Daoy (cell line): ENCODE measurements at regions not wholly inside any gene's neighbourhood (a gene's known extent, or its start where the extent isn't known, plus 50 kb on each side); places are given as distances from the start of the nearest gene placed in this dataset.
"Not testable (repeated sequence)": the region's sequence is repeated elsewhere in the genome, so short reads cannot be mapped to it uniquely, and the experiment has no call there.

ENCODE experiments used
- DNase-seq: peaks from one replicate; pipeline ENCODE4 v3.0.0-alpha.2; 2015; ENCODE audit warnings: low read depth

DNA sequence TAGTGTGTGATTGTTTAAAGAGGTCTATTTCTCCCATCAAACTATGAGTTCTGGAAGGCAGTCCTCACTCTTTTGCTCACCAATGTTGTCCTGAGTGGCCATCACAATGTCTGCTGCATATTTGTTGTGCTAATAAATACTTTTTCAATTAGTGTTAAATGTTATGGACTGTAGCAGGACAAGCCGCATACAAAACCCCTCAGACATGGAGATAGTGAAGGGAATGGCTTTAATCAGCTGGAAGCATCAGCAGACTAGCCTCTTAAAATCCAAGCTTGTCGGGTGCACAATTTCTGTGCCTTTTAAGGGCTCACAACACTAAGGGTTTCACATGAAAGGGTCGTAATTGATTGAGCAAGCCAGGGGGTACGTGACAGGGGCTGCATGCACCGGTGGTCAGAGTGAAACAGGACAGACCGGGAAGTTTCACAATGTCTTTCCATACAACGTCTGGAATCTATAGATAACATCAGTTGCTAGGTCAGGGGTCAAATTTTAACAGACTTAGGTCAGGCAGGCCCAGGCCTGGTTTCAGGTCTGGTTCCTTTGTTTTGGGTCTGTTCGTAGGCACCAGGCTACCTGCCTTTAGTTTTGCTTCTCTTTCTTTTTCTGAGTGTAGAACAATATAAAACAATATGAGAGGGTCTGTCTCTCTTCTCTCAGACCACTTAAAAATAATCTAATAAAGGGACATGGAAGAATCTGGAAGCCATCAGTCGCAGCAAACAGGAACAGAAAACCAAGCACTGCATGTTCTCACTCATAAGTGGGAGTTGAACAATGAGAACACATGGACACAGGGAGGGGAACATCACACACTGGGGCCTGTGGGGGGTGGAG is 327.6 kb upstream of the HTR1E start:
- no peak for DNase-seq

- DNase-seq: not testable (repeated sequence)
These were observed 334.0 kb upstream of the HTR1E start for GRCh38 chr6:86603364-86603763.

DNA sequence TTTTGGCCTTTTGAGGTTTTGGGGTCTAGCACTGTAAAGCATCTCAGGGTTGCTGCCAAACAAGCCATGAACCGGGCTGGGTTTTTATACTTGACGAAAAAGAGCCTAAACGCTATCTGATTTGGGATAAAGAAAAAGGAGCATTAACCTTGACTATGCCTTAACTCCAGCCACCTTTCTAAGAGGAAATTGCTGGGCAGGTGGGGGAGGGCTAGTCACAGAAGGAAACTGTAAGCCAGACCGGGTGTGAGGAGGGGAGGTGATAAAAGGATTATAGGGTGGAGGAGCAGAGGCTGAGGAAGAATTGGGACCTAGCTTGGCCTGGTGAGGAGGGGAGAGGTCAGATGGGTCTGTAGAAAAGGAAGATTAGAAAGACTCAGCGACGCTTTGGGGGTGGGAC is 335.2 kb upstream of the HTR1E start:
- DNase-seq: not testable (repeated sequence)

GRCh38 chr6:86598969-86599368 is 338.4 kb upstream of the HTR1E start:
- DNase-seq: not testable (repeated sequence)

DNA sequence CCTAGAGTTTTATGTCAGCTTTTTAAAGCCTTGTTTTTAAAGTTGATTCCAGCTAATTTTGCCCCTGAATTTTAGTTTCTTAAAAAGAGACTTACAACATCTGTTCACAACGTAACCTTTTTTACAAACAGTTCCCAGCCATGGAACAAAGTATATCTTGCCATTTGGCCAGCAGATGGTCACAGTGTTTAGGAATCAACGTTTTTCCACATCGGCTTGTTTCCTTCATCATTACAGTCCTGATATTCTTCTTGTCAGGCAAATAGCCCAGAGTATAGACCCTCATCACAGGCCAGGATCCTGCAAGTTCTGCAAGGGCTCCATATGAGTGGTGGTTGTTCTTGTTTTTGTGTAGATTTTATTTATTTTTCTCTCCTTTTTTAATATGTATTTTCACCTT is 341.7 kb upstream of the HTR1E start:
- no peak for DNase-seq

DNA sequence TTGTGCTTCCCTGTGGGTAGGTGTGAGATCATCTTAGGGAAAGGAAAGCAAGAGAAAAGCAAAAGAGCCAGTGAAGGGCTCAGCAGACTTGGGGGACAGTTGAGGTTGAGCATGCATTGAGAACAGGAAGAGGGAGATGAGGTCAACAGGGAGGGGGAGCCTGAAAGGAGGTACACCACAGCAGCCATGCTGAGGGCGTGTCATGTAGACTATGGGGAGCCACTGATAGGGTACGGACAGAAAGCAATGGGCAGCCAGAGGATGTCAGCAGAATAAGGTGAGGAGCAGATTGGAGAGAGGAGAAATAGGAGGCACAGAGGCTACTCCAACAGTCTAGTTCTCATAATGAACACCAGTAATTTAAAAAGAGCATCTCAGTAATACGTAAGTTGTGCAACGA is 351.1 kb upstream of the HTR1E start:
- no peak for DNase-seq

DNA sequence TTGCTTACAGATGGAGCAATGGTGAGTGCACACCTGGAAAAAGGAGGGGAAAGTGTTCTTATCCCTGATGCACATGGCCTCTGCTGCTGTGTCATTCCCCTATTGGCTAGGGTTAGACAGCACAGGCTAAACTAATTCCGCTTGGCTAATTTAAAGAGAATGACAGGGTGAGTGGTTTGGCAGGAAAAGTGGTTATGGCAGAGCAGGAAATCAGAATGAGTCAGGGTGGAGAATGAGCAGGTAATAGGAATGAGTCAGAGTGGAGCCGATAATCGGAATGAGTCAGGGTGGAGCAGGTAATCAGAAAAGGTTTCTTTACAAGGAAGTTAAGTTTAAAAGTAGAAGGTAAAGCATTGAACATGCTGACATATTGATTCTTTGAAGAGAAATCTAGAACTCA is 355.5 kb upstream of the HTR1E start:
- DNase-seq: no peak

- no peak for DNase-seq
These were observed 374.1 kb upstream of the HTR1E start for GRCh38 chr6:86563197-86563596.

DNA sequence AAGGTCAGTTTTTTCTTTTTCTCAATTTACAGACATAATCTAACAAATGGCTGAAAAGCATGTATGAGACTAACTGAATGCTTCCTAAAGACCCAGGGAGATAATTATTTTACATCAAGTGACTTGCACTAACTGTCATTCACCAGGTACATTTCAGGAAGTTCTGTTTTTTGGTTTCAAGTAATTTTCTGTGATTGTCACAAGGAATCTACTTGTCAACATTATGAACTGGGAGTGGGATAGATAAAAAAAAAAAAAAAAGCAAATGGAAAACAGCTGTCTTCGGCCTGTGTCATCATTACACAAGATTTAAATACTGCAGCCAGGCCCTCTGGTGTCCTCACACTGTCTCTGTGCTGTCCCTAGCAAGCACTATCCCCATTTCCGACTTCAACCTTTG is 379.0 kb upstream of the HTR1E start:
- DNase-seq: no peak

DNA sequence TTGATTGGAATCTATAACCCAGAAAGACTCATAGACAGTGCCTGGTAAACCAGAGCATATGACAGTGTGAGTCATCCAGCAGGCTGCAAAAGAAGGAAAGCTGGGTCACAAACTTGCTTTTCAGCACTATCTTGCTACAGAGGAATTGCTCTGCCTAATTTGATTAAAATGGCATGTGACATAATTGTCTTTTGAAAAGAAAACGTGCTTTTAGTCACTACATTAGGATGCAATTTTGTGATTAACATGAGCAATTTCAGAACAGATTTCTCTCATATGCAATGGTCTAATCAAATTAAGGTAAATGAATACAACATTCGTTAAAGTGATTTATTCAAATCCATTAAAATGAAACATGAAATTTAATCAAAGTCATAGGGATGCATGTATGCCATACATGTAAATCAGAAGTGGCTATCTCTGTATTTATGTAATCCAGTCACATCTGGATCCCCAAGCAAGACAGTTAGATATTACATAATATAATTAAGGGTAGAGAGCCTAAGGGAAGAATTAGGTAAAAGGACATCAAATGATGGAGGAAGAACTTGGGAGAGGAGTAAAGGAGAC is 400.0 kb upstream of the HTR1E start:
- DNase-seq: no peak

DNA sequence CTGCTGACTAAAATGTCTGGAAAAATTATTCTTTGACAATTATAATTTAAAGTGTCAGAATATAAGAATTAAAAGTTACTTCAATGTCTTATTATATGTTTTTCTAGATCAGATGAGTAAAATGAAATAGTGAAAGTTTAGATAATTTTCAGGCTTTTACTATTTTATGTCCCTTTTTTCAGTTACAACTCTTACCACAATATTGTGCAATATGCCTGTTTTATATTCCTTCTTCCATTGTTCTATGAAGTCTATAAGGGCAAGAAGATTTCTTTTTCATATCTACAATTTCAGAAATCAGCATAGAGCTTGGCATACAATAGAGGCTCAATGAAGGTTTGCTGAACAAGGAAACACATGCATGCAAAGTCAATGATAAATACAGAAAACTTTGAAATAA is 401.2 kb upstream of the HTR1E start:
- DNase-seq: no peak

DNA sequence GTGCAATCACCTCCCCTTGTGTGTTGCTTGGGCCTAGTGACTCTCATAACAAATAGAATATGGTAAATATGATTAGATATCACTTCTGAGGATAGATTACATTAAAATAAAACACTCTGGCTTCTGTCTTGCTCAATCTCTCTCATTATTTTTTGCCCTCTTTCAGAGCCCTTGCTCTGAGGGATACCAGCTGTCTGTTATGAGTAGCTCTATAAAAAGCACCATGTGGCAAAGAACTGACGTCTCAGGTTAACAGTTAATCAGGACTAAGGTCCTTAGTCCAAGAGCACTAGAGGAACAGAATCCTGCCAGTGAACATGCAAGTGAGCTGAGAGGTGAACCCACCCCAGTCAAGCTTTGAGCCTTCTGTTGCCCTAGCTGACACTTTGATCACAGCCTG is 402.2 kb upstream of the HTR1E start:
- no peak for DNase-seq

DNA sequence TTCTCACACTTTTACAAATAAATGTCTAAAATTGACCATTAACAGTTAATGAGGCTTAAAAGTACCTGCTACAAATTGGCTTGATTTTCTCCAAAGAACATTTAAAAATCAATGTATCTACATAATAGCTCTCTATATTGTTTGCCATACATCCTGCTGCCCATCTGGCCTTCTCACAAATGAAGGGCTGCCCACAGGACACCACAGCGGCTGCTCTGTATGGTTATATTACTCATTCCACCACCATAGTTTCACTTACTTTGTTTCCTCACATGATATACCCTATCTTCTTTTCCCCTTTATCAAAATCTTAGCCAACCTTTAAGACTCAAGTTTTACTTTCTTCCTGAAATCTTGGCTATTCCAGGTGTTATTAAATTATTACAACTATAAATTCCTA is 407.7 kb upstream of the HTR1E start:
- no peak for DNase-seq

DNA sequence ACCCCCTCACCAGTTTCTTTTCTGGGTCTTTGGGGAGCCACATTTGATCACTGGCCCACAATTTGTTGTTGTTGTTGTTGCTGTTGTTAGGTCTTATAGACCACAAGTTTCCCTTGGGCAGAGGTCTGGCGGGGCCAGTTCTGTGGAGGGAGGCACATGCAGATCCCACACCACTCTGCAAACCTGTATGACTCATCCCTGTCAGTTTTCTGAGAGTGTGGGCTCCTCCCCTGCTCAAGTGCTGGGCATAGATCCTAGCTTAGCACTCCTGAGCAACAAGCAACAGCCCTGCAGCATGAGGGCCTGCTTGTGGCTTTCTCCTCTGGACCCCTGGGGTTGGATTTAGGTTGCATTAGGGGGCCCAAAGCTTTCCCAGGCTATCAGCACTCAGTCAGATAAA is 411.1 kb upstream of the HTR1E start:
- no peak for DNase-seq

GRCh38 chr6:86516087-86516486 is 421.2 kb upstream of the HTR1E start:
- DNase-seq: no peak

DNA sequence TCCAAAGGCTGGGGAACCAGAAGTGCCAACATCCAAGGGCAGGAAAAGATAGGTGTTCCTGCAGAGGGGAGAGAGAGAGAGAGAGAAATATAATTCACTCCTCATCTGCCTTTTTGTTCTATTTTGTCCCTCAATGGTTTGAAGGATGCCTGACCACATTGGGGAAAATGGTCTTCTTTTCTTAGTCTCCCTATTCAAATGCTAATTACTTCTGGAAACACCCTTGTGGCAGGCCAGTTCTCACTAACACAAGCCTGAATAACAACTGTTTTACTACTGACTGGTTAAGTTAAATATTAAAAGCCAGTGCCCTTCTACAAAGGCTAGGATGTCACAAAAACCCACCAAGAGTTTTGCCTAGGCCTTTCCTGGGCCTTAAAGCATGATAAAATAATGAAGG is 425.4 kb upstream of the HTR1E start:
- no peak for DNase-seq

DNA sequence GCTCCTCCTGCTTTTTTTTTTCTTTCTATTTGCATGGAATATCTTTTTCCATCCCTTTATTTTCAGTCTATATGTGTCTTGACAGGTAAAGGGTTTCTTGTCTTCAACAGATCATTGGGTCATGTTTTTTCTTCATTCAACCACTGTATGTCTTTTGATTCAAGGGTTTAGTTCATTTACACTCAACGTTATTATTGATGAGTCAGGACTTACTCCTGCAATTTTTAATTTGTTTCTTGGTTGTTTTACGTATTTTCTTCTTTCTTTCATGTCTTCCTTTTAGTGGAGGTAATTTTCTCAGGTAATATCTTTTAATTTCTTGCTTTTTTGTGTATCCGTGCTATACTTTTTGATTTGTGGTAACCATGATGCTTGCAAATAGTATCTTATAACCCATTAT is 429.1 kb upstream of the HTR1E start:
- DNase-seq: no peak

DNA sequence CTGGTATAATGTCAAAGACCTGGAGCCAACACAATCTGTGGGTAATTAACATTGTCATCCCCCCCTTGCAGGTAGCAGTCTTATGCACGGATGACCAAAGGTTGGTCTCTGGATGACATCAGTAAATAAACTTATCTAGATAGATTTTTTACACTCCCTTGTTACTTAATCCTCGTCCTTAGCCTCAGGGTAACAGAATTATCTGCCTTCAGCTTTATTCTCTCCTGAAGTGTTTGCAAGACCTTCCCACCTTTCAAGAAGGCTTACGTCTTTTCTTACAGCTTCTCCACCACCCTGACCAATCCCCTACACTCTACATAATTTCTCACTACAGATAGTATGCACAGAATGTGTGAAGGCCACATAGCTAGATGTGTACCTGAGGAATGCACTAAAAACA is 434.8 kb upstream of the HTR1E start:
- no peak for DNase-seq

DNA sequence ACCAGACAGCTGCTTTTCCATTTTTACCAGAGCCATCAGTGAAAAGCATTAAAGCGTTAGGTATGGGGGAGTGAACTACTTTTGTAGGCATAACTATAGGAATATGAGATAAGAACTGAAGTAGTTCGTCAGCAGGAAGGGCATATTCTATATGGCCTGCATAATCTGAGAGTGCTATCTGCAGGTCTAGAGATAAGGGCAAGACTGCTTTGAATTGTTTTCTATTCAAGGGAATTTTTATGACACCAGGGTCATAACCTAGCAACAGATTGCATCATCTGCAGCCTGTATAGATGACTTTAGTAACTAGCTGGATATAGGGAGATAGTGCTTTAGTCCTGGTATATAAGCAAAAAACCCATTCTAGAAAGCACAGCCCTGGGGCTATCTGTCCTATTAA is 437.3 kb upstream of the HTR1E start:
- DNase-seq: no peak

DNA sequence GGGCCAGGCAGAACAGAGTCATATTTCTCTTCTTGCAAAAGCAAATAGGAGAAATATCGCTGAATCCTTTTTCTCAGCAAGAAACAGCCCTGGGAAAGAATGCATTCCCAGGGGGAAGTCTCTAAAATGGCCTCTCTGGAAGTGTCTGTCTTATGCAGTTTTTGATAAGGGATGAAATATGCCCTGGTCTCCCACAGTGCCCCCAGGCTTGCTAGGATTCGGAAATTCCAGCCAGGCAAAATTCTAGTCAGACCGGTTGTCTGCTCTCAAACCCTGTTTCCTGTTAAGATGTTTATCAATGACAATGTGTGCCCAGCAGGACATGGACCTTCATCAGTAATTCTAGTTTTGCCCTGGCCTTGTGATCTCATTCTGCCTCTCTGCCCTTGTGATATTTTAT is 448.3 kb upstream of the HTR1E start:
- DNase-seq: not testable (repeated sequence)

GRCh38 chr6:86487660-86488221 is 449.6 kb upstream of the HTR1E start:
- no peak for DNase-seq

GRCh38 chr6:86478316-86478715 is 459.0 kb upstream of the HTR1E start:
- DNase-seq: not testable (repeated sequence)

DNA sequence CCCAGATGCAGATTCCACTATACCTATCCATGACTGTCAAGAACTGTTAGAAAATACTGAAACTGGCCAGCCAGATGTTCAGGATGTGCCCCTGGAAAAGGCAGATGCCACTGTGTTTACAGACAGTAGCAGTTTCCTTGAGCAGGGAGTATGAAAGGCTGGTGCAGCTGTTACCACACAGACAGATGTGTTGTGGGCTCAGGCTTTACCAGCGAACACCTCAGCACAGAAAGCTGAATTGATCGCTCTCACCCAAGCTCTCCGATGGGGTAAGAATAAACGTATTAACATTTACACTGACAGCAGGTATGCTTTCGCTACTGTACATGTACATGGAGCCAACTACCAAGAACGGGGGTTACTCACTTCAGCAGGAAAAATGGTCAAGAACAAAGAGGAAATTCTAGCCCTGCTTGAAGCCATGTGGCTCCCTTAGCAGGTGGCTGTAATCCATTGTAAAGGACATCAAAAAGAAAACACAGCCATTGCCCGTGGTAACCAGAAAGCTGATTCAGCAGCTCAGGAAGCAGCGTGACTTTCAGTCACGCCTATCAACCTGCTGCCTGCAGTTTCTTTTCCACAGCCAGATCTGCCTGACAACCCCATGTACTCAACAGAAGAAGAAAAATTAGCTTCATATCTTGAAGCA is 459.7 kb upstream of the HTR1E start:
- no peak for DNase-seq
